HepG2 (cell line): ENCODE measurements at regions not wholly inside any gene's neighbourhood (a gene's known extent, or its start where the extent isn't known, plus 50 kb on each side); places are given as distances from the start of the nearest gene placed in this dataset.

Experiments used
- ATAC-seq: fragments of 200-7000 bp; cut with Tn5 transposase; 3 replicates; pipeline ENCODE4 v1.9.1; 2020; ENCODE audit warnings: mild to moderate bottlenecking, moderate library complexity
- BruUV-seq: library from RNA; stranded (reverse); fragments of 400-500 nt; replicated peaks from 2 replicates; lab custom pipeline; 2021; lab: Mats Ljungman, UMichigan
- CTCF ChIA-PET: fragments of 300-600 bp; formaldehyde crosslinking; extraction: SDS; loops from one replicate; lab custom pipeline; 2021; ENCODE audit warnings: low total read pairs, inconsistent platforms, low intra/inter-chr PET ratio; lab: Yijun Ruan, JAX
- POLR2A ChIA-PET: fragments of 350-600 bp; sonication (Branson Sonifier 250); formaldehyde crosslinking; loops from one replicate; lab custom pipeline; 2020; ENCODE audit warnings: antibody characterized with exemption, inconsistent platforms; lab: Yijun Ruan, JAX
- DNase-seq: peaks from one replicate; pipeline ENCODE4 v3.0.0-alpha.2; 2015; ENCODE audit warnings: low spot score
- FAIRE-seq: peaks from 3 replicates; lab custom pipeline; 2011; peaks lifted over from hg19 to GRCh38; lab: Jason Lieb, UNC
- H2AFZ ChIP-seq: one replicate; pipeline ENCODE4 v1.6.1; 2011; ENCODE audit warnings: low read length, inconsistent platforms
- H3K27ac ChIP-seq: fragments of 300-600 bp; 3 replicates; pipeline ENCODE4 v1.8.0; 2011; ENCODE audit warnings: mixed run types, mild to moderate bottlenecking, mixed read lengths, low read length, inconsistent platforms; ENCODE audit not compliant: insufficient read depth; ENCODE audit errors: extremely low read length
- H3K27me3 ChIP-seq, 2 experiments: fragments of 200-600 bp in 1 of 2; 2 replicates in 1 of 2; 3 replicates in 1 of 2; pipeline versions ENCODE4 v1.6.0 to v1.8.0; 2011; ENCODE audit warnings: low read length in 2 of 2, mild to moderate bottlenecking in 2 of 2, moderate library complexity in 2 of 2, inconsistent platforms in 1 of 2; ENCODE audit not compliant: insufficient read depth in 2 of 2, control insufficient read depth in 1 of 2
- H3K36me3 ChIP-seq, 2 experiments: fragments of 200-600 bp in 1 of 2; replicated peaks in 1 of 2; 2 replicates in 1 of 2; 3 replicates in 1 of 2; pipeline versions ENCODE4 v1.5.1 to v1.8.0; 2011; ENCODE audit warnings: low read length in 2 of 2, inconsistent platforms in 1 of 2; ENCODE audit not compliant: insufficient read depth in 2 of 2, control insufficient read depth in 1 of 2
- H3K4me1 ChIP-seq: 2 replicates; pipeline ENCODE4 v1.5.1; 2012; ENCODE audit warnings: low read length, inconsistent platforms; ENCODE audit not compliant: insufficient read depth
- H3K4me2 ChIP-seq: 2 replicates; pipeline ENCODE4 v1.6.0; 2011; ENCODE audit warnings: low read depth, low read length, inconsistent platforms
- H3K4me3 ChIP-seq, 3 experiments: fragments of 200-600 bp in 1 of 3; sonication (generic), shearing (Covaris generic) in 1 of 3; replicated peaks in 1 of 3; 2 replicates each; pipeline ENCODE4 v1.5.1; 2011 to 2016; ENCODE audit warnings: low read length in 3 of 3, inconsistent platforms in 2 of 3, low read depth in 2 of 3, mild to moderate bottlenecking in 2 of 3, control low read depth in 1 of 3, mixed read lengths in 1 of 3; ENCODE audit not compliant: insufficient read depth in 1 of 3
- H3K79me2 ChIP-seq: one replicate; pipeline ENCODE4 v1.6.1; 2011; ENCODE audit warnings: low read length, inconsistent platforms; ENCODE audit not compliant: insufficient read depth
- H3K9ac ChIP-seq: 2 replicates; pipeline ENCODE4 v1.6.0; 2011; ENCODE audit warnings: mild to moderate bottlenecking, low read depth, low read length, inconsistent platforms; ENCODE audit not compliant: insufficient read depth
- H3K9me3 ChIP-seq: 2 replicates; pipeline ENCODE4 v1.5.1; 2012; ENCODE audit warnings: mild to moderate bottlenecking, low read length
- H4K20me1 ChIP-seq: 2 replicates; pipeline ENCODE4 v1.6.0; 2011; ENCODE audit warnings: inconsistent platforms, mild to moderate bottlenecking, low read length, moderate library complexity; ENCODE audit not compliant: insufficient read depth
- HES4 ChIP-seq: sonication (generic); formaldehyde crosslinking; IDR thresholded peaks from 2 replicates; pipeline ENCODE4 v1.9.0; 2021; ENCODE audit warnings: mild to moderate bottlenecking, missing genetic modification reagents, borderline replicate concordance
- KAT2B ChIP-seq: fragments of 150-350 bp; IDR thresholded peaks from 2 replicates; pipeline ENCODE4 v1.6.1; 2014; ENCODE audit warnings: low read depth, low read length, borderline replicate concordance
- KAT8 ChIP-seq: IDR thresholded peaks from 2 replicates; pipeline ENCODE4 v1.6.1; 2016; ENCODE audit warnings: missing genetic modification reagents, missing compliant biosample characterization
- MAFG ChIP-seq: sonication (generic); formaldehyde crosslinking; IDR thresholded peaks from 2 replicates; pipeline ENCODE4 v1.5.1; 2020; ENCODE audit warnings: mild to moderate bottlenecking, missing genetic modification reagents
- MTF2 ChIP-seq: sonication (generic); formaldehyde crosslinking; IDR thresholded peaks from 2 replicates; pipeline ENCODE4 v1.5.0; 2020; ENCODE audit warnings: missing genetic modification reagents, borderline replicate concordance
- NFRKB ChIP-seq: fragments of 450-650 bp; IDR thresholded peaks from 2 replicates; pipeline ENCODE4 v1.6.1; 2017
- SUZ12 ChIP-seq: fragments of 150-350 bp; IDR thresholded peaks from 2 replicates; pipeline ENCODE4 v1.6.1; 2014; ENCODE audit warnings: low read depth, low read length
- TEAD2 ChIP-seq: sonication (generic); formaldehyde crosslinking; IDR thresholded peaks from 2 replicates; pipeline ENCODE4 v1.9.0; 2021; ENCODE audit warnings: missing genetic modification reagents
- ZC3H4 ChIP-seq: sonication (generic); formaldehyde crosslinking; IDR thresholded peaks from 2 replicates; pipeline ENCODE4 v1.4.0; 2020; ENCODE audit warnings: missing genetic modification reagents, borderline replicate concordance
- ZNF124 ChIP-seq: sonication (generic); formaldehyde crosslinking; IDR thresholded peaks from 2 replicates; pipeline ENCODE4 v1.4.0; 2020; ENCODE audit warnings: missing genetic modification reagents
- ZSCAN25 ChIP-seq: sonication (generic); formaldehyde crosslinking; IDR thresholded peaks from 2 replicates; pipeline ENCODE4 v1.8.0; 2022; ENCODE audit warnings: mild to moderate bottlenecking, missing genetic modification reagents
- WGBS: methylation state at CpG from one replicate; pipeline ENCODE4 v1.1.6; 2017; ENCODE audit warnings: low lambda C conversion rate; 5-methylcytosine and 5-hydroxymethylcytosine counted together
- in situ Hi-C: cut with HindIII; loops from 2 replicates; pipeline ENCODE4 v1.10.0; 2017; ENCODE audit warnings: low pct_unique_long_range_greater_than_20kb; ENCODE audit not compliant: extremely low pct_ligation_motif_present
- intact Hi-C: fragments of 100-400 bp; cut with micrococcal nuclease; formaldehyde crosslinking; loops from one replicate; pipeline ENCODE4 v1.10.0; 2022; ENCODE audit not compliant: unreplicated experiment
- TF ChIP-seq, protein P1 (sequence below): sonication (generic); formaldehyde crosslinking; IDR thresholded peaks from 2 replicates; pipeline ENCODE4 v1.4.0; 2020; ENCODE audit warnings: missing genetic modification reagents
- TF ChIP-seq, protein P2 (sequence below): IDR thresholded peaks from 2 replicates; pipeline ENCODE4 v1.6.1; 2016; ENCODE audit warnings: mild to moderate bottlenecking, missing biosample characterization, missing genetic modification reagents

DNA sequence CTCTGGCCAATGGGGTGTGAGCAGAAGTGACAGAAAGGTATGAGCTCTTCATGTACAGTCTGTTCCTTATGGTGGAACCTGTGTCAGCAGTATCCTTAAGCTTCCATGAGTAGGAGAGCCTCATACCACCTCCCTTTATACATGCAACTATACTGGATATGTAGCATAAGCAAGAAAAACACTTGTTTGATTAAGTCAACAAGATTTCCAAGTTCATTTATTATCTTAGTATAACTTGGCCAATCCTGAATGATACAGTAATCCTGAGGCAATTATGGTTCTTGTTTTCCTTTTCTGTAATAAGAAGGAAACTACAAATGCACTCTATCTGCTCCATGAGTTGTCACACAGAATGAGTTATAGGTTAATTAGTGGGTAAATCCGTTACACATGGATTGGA, 409.6 kb upstream of the ID4 start:
- Histone ChIP-seq H3K79me2 (no peaks in the 10 kb centered on the region), H3K4me2 (no peak overlapping the region), H3K36me3 (no peaks in the 10 kb centered on the region), H4K20me1 (no peaks in the 10 kb centered on the region), H3K9ac (no peak overlapping the region), H3K9me3 (peaks cover 44% of the 10 kb centered on the region), H3K27me3 (no peaks in the 10 kb centered on the region), H3K27ac (no peak overlapping the region), H2AFZ (no peak overlapping the region), H3K4me1 (no peaks in the 10 kb centered on the region), H3K4me3 (no peak overlapping the region)
- 0% methylated on average over 1 of the region's 1 CpG for WGBS
- FAIRE-seq (no peak), ATAC-seq (no peak), DNase-seq (no peak)
- CTCF ChIA-PET, result no interaction called here
- TF ChIP-seq TEAD2 (CRISPR knock-in tag), result no peak
- TF ChIP-seq KAT2B, result no peak
- TF ChIP-seq KAT8 (CRISPR knock-in tag), result no peak
- TF ChIP-seq MTF2, result no peak
- no peak for TF ChIP-seq MAFG
- TF ChIP-seq, protein P1, sequence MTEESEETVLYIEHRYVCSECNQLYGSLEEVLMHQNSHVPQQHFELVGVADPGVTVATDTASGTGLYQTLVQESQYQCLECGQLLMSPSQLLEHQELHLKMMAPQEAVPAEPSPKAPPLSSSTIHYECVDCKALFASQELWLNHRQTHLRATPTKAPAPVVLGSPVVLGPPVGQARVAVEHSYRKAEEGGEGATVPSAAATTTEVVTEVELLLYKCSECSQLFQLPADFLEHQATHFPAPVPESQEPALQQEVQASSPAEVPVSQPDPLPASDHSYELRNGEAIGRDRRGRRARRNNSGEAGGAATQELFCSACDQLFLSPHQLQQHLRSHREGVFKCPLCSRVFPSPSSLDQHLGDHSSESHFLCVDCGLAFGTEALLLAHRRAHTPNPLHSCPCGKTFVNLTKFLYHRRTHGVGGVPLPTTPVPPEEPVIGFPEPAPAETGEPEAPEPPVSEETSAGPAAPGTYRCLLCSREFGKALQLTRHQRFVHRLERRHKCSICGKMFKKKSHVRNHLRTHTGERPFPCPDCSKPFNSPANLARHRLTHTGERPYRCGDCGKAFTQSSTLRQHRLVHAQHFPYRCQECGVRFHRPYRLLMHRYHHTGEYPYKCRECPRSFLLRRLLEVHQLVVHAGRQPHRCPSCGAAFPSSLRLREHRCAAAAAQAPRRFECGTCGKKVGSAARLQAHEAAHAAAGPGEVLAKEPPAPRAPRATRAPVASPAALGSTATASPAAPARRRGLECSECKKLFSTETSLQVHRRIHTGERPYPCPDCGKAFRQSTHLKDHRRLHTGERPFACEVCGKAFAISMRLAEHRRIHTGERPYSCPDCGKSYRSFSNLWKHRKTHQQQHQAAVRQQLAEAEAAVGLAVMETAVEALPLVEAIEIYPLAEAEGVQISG (CRISPR knock-in tag), result no peak
- no peak for TF ChIP-seq SUZ12
- TF ChIP-seq HES4 (CRISPR knock-in tag), result no peak
- TF ChIP-seq ZNF124 (CRISPR knock-in tag), result no peak
- TF ChIP-seq, protein P2, sequence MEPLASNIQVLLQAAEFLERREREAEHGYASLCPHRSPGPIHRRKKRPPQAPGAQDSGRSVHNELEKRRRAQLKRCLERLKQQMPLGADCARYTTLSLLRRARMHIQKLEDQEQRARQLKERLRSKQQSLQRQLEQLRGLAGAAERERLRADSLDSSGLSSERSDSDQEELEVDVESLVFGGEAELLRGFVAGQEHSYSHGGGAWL, result no peak
- no peak for TF ChIP-seq NFRKB
- TF ChIP-seq ZSCAN25 (CRISPR knock-in tag), result no peak
- no peak for TF ChIP-seq ZC3H4
- intact Hi-C loops (no loop called here), in situ Hi-C loops (no loop called here)
- POLR2A ChIA-PET, result no interaction called here
- BruUV-seq, result no TSS peak
